HG02885 (cell line): ENCODE measurements at regions not wholly inside any gene's neighbourhood (a gene's known extent, or its start where the extent isn't known, plus 50 kb on each side); places are given as distances from the start of the nearest gene placed in this dataset.

Experiments
- ATAC-seq: cut with Tn5 transposase; IDR thresholded peaks from one replicate; pipeline ENCODE4 v1.9.1; 2021; ENCODE audit warnings: mild to moderate bottlenecking; ENCODE audit not compliant: unreplicated experiment, poor library complexity

DNA sequence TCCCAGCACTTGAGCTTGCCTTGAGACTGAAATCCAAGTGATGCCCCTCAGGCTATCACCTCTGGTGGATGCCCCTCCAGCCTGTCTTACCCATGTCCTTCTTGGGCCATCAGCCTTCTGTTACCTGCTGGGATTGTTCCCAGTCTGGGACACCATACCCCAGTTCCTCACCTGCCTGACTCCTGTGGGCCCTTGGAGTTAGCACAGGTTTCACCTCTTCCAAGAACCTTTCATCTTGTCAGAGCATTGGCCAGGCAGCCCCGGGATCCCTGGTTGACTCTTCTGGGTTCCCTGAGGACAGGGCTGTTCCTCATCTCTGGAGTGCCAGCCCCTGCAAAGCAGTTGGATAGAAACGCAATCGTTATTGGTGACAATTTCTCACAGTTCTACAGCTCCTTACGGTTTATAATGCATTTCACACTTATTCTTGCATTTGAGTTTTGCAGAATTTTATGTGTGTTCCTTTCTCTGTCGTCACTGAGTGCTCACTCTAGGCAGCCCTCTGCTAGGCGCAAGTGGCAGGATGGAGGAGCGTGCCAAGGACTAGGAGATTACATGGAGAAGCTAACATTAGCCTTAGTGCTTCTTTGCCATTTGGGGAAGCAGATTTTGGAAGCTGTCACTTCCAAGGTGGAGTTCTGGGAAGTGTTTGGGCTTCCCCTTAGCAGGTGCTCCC is 139.7 kb downstream of the DDX1 start:
- no peak for ATAC-seq

GRCh38 chr2:15731889-15732271 is 140.2 kb downstream of the DDX1 start:
- ATAC-seq: peak; percentile 1

GRCh38 chr2:15732341-15733077 is 140.8 kb downstream of the DDX1 start:
- peak; percentile 96 for ATAC-seq

GRCh38 chr2:15733867-15734673 is 142.4 kb downstream of the DDX1 start:
- ATAC-seq: no peak

GRCh38 chr2:15734674-15735483 is 143.2 kb downstream of the DDX1 start:
- no peak for ATAC-seq

- no peak for ATAC-seq
Measured at GRCh38 chr2:15735484-15736326, 144.0 kb downstream of the DDX1 start.

DNA sequence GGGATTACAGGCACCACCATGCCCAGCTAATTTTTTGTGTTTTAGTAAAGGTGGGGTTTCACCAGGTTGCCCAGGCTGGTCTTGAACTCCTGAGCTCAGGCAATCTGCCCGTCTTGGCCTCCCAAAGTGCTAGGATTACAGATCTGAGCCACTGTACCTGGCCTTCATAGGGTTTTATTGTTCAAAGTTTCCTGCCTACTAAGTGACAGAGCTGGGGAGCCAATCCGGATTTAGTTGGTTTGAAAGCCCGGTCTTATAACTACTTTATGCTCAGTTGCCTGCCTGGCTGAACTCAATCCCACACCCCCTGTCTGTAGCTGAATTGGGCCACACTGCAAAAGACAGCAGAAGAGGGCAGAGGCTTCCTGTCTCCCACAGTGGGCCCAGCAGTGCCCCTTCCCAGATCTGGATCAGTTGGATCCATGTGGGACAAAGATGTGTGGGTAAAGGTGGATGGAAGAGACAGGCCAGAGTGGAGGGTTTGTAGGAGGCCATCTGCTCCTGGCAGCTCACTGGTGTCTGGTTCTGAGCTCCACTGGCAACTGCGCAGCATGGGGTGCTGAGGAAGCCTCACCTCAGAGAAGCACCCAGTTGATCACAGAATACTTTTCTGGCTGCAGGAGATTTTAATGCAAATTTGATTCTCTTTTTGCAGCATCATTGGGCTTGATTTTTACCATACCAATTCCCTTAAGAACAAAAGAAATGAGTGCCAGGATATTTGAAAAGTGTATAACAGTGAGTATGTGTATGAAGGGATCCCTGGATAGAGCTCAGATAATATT is 144.9 kb downstream of the DDX1 start:
- ATAC-seq: no peak

DNA sequence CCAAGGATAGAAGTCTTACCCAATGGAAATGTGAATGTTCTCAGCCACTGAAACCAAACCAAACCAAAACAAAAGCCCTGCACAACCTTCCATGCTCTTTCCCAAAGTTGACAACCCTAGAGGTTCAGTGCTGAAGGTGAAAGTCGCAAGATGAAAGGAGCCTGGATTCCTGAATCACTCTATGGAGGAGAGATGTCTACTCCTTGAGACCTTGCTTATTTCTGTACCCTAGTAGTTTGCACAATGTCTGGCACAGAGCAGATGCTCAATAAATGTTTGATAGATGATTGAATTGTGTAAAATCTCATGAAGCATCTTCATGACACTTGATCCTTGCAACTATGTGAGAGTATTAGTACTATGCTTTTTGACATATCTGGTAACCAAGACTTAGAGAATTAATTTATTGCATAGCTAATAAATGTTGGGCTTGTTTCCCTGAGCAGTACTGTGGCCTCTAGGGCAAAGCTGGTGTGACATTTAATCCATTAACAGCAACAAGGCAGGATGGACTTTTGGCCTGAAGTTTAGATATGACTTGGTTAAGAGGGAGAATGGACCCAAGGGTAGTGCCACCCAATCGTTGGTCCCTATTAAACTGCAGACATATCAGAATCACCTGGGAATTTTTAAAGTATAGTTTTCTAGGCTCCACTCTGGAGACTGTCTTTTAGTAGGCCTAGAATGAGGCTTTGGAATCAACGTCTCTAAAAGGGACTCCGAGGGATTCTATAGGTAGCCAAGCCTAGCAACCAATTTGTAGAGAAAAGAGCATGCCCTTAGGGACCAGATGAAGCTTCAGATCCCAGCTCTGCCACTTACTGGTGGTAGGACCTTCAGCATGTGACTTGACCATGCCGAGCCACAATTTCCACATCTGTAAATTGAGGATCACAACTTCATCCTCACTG is 145.9 kb downstream of the DDX1 start:
- no peak for ATAC-seq

GRCh38 chr2:15738225-15738546 is 146.5 kb downstream of the DDX1 start:
- no peak for ATAC-seq

- ATAC-seq: no peak
Measured at GRCh38 chr2:15738943-15739342, 147.3 kb downstream of the DDX1 start.

GRCh38 chr2:15744820-15745219 is 153.2 kb downstream of the DDX1 start:
- ATAC-seq: no peak

DNA sequence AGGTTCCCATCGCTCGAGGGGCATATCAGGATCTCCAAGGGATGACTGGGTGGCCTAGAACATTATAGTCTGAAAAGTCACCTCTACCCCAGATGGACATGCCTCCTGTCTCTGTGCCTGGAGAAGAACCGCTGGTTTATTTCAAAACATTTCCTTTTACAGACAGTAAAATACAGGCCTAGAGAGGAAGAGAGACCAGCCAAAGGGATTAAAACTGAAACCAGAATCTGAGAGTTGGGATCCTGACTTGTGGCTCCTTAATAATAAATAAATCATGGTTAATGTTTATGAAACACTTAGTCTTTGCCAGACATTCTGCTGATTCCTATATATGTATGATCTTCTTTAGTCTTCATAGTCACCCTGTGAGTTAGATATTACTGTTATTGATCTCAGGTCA is 153.7 kb downstream of the DDX1 start:
- ATAC-seq: no peak

GRCh38 chr2:15745907-15746702 is 154.4 kb downstream of the DDX1 start:
- no peak for ATAC-seq

GRCh38 chr2:15746703-15747550 is 155.3 kb downstream of the DDX1 start:
- no peak for ATAC-seq

DNA sequence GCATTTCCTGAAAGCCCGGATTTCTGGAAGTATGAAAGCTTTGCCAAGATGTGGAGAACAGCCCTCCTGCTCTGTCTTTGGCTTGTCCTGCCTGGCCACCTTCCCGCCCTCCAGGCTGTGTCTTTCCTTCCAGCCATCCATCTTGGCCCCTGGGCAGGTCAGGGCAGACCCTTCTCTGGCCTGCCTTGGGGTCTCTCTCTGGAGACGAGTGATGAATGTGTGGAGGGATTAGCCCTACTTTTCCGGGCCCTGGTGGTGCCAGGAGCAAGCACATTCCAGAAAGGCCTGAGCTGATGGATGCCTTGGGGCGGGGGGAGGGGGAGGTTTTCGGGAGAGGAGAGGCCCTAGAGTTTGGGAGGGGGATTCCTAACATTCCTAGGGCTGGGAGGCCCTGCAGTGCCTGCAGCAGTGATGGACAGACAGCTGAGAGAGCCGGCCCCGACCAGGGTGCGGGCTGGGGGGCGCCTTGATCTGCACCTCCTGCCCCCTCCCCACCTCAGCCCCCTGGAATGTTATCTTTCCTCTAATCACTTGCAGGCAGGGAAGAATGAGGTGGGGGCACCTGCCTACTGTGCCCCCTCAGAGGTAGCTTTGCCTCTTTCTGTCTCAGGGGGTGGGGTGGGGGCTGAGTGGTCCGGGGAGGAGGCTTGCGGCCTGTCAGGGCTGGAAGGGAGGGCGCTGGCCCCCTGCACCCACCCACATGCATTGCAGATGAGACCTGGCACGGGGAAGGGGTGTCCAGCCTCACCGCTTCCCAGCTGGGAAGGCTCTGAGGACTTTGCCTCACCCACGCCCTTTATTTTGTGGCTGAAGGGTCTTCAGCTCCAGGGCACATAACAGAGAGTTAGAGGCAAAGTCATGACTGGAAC is 156.2 kb downstream of the DDX1 start:
- no peak for ATAC-seq
